ENCODE measurements at regions not wholly inside any gene's neighbourhood (a gene's known extent, or its start where the extent isn't known, plus 50 kb on each side); places are given as distances from the start of the nearest gene placed in this dataset.

- no peak overlapping the region for H3K4me3 ChIP-seq (ENCODE audit: low read depth, low read length)
- in situ Hi-C loops (cut with HindIII; ENCODE audit: low sequenced_read_pairs), result loop anchor here (5.0 kb wide), 1 partner anchor 59 kb away; no protein-coding TSS in a partner anchor
- no peak for DNase-seq (ENCODE audit: low read depth)
- TF ChIP-seq CTCF (IDR thresholded peaks at IDR 0.05; ENCODE audit: low read depth, low read length, missing control alignments), result no peak
These were observed 417.5 kb upstream of the ZMIZ1 start for GRCh38 chr10:78651287-78651686.

- in situ Hi-C loops (cut with HindIII; ENCODE audit: low sequenced_read_pairs), result loop anchor here (5.0 kb wide), 1 partner anchor 61 kb away; no protein-coding TSS in a partner anchor
- H3K4me3 ChIP-seq (ENCODE audit: low read depth, low read length), result no peak overlapping the region
- TF ChIP-seq CTCF (IDR thresholded peaks at IDR 0.05; ENCODE audit: low read depth, low read length, missing control alignments), result no peak
- DNase-seq (ENCODE audit: low read depth), result no peak
These were observed 415.2 kb upstream of the ZMIZ1 start for GRCh38 chr10:78653555-78653954.

GRCh38 chr10:78654047-78654590, 414.6 kb upstream of the ZMIZ1 start:
- DNase-seq (ENCODE audit: low read depth), result no peak
- H3K4me3 ChIP-seq (ENCODE audit: low read depth, low read length), result no peak overlapping the region
- in situ Hi-C loops (cut with HindIII; ENCODE audit: low sequenced_read_pairs), result loop anchor here (5.0 kb wide), 1 partner anchor 62 kb away; no protein-coding TSS in a partner anchor
- no peak for TF ChIP-seq CTCF (IDR thresholded peaks at IDR 0.05; ENCODE audit: low read depth, low read length, missing control alignments)

- DNase-seq (ENCODE audit: low read depth), result no peak
- in situ Hi-C loops (cut with HindIII; ENCODE audit: low sequenced_read_pairs), result no loop called here
- no peak for TF ChIP-seq CTCF (IDR thresholded peaks at IDR 0.05; ENCODE audit: low read depth, low read length, missing control alignments)
- H3K4me3 ChIP-seq (ENCODE audit: low read depth, low read length), result no peak overlapping the region
These were observed 412.8 kb upstream of the ZMIZ1 start for GRCh38 chr10:78655979-78656378.

- in situ Hi-C loops (cut with HindIII; ENCODE audit: low sequenced_read_pairs), result no loop called here
- H3K4me3 ChIP-seq (ENCODE audit: low read depth, low read length), result no peak overlapping the region
- no peak for DNase-seq (ENCODE audit: low read depth)
- TF ChIP-seq CTCF (IDR thresholded peaks at IDR 0.05; ENCODE audit: low read depth, low read length, missing control alignments), result no peak
These were observed 412.2 kb upstream of the ZMIZ1 start for GRCh38 chr10:78656417-78657162.

- TF ChIP-seq CTCF (IDR thresholded peaks at IDR 0.05; ENCODE audit: low read depth, low read length, missing control alignments), result peak; percentile 70
- DNase-seq (ENCODE audit: low read depth), result no peak
- in situ Hi-C loops (cut with HindIII; ENCODE audit: low sequenced_read_pairs), result no loop called here
- H3K4me3 ChIP-seq (ENCODE audit: low read depth, low read length), result no peak overlapping the region
These were observed 411.5 kb upstream of the ZMIZ1 start for GRCh38 chr10:78657163-78657861.
